Retinal pigment epithelial cell (primary cell): ENCODE measurements at regions not wholly inside any gene's neighbourhood (a gene's known extent, or its start where the extent isn't known, plus 50 kb on each side); places are given as distances from the start of the nearest gene placed in this dataset.

Experiments
- DNase-seq: peaks from one replicate; pipeline ENCODE4 v3.0.0-alpha.2; 2010; ENCODE audit warnings: low read depth
- H3K4me3 ChIP-seq: 2 replicates; pipeline ENCODE4 v1.5.1; 2011; ENCODE audit warnings: mild to moderate bottlenecking, low read length, control low read depth, moderate library complexity
- TF ChIP-seq, protein P1 (sequence below): conservative IDR thresholded peaks from 2 replicates; pipeline ENCODE4 v1.5.1; 2011; ENCODE audit warnings: low read depth, low read length, control low read depth, inconsistent platforms

DNA sequence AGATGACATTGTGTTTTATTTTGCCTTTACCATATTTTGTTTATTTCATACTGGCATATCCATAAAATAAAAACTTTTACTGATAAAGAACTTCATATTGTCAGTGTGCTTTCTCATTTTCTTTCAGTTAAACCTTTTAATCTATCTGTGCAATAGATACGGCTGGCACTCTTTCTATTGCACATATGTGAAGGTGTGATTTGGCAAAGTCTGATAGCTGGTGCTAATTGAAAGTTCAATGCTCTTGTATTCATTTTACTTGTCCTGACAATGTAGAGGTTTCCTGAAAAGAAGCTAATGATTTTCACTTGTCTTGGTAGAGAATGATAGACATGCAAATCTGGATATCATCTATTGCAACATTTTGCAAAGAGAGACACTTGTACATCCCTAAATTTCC lies 467.0 kb downstream of the NSUN3 start:
- no peak for DNase-seq
- TF ChIP-seq, protein P1, sequence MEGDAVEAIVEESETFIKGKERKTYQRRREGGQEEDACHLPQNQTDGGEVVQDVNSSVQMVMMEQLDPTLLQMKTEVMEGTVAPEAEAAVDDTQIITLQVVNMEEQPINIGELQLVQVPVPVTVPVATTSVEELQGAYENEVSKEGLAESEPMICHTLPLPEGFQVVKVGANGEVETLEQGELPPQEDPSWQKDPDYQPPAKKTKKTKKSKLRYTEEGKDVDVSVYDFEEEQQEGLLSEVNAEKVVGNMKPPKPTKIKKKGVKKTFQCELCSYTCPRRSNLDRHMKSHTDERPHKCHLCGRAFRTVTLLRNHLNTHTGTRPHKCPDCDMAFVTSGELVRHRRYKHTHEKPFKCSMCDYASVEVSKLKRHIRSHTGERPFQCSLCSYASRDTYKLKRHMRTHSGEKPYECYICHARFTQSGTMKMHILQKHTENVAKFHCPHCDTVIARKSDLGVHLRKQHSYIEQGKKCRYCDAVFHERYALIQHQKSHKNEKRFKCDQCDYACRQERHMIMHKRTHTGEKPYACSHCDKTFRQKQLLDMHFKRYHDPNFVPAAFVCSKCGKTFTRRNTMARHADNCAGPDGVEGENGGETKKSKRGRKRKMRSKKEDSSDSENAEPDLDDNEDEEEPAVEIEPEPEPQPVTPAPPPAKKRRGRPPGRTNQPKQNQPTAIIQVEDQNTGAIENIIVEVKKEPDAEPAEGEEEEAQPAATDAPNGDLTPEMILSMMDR = no peak
- H3K4me3 ChIP-seq = no peak overlapping the region

DNA sequence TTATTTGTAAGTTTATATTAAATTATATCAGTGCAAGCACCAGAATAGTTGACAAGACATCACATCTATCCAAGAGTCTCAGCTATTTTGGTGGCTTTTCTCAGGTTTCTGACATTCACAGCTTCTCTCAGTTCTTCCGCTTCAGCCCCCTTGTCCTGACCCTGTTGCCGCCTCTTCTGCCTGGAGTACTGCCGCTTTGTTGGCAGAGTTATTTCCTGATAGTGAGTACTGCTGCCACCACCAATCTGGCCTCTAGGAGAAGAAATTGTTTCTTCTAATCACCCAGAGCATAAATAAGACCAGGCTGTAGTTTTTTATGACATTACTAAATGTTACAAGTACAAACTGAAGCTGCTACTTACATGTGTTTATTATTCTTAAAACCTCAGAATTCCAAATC lies 470.1 kb downstream of the NSUN3 start:
- H3K4me3 ChIP-seq = no peak overlapping the region
- TF ChIP-seq, protein P1 = no peak
- DNase-seq = no peak

DNA sequence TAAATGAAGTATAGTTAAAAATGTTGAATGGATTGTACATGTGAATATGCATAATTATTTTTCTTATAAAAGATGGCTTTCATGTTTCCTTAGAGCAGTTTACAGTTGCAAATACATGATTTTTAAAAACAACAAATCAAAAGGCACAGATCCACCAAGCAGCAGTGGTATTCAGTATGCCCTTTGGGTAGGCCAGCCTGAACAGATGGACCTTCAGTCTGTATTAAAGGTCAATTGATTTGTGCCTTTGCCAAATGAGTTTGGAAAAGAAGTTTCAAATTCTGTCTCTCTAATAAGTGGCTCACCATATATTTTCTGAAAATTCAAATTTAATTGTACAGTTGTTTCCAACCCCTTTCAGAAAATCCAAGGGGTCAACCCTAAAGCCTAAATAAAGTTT lies 477.1 kb downstream of the NSUN3 start:
- TF ChIP-seq, protein P1 = no peak
- H3K4me3 ChIP-seq = no peak overlapping the region
- DNase-seq = no peak

DNA sequence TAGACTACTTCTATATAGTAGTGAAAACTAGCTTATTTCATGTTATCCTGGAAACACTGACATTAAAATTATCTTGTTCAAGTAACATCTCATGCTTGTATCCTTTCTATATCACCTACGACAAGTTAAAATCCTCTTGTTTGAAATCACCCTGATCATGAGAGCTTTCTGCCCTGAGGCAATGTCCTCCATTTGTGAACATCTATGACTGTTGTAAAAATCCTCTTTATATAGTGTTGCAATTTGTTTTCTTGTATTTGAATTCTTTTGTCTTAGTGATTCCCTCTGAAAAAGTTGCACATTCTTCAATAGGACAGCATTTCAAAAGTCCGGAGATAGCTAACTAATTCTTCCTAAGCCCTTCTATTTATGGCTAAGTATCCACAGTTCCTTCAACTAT lies 480.3 kb downstream of the NSUN3 start:
- TF ChIP-seq, protein P1 = no peak
- no peak for DNase-seq
- H3K4me3 ChIP-seq = no peak overlapping the region

DNA sequence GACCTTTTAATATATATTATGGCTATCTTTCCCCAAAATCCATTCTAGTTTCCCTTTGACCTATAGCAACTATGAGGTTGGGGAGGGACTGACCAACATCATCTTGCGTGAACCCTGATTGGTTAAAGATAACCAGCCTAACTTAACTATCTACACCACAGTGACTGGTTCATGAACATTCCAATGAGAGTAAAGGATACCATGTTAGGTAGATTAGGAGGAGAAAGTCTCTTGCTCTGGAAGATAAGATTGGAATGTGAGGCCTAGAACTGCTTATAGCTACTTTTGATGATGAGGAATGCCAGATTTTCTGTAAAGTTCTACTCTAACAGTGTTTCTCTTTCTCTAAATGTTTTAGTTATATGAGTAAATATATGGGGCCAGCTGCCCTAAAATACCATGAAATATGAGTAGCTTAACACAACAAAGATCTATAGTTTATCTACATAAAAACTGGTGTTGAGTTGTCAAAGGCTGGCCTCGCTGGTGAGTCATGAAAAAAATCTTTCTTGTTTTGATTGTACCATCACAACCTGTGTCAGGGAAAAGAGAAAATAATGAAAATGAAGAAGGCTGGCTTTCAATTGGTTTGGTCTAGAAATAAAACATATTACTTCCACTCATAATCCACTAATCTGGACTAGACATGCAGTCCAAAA lies 481.4 kb downstream of the NSUN3 start:
- TF ChIP-seq, protein P1 = no peak
- no peak overlapping the region for H3K4me3 ChIP-seq
- DNase-seq = no peak

DNA sequence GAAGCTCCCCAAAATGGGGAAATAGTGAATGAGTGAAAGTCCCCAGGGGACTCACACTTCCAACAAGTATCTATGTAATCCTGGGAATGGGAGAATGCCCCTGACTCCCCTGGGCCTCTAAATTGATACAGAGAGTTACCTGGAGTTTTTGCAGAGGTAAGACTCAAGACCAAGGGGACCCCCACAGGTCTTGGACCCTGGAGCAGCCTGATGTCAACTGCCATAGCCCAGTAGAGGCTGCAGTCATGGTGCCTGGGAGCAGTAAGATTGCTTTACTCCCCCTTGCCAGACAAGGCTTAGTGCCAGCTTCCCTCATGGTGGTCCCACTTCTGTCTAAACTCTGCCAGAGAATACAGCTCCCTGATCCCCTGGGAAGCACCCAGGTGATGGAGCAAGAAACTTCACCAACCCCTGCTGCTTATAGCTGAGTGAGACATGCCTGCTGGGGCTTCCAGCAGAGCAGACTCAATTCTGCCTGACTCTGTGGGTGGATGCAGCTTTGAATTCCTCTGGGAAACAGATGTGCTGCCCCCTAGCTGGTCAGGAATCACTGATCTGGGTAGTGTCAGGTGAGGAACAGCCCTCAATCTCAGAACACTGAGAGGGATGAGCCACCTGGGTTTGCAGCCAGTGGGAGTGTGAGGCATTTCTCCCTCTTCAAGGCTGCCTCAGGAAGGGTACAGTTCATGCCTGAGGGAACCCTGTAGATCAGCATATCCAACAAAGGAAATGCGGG lies 485.9 kb downstream of the NSUN3 start:
- H3K4me3 ChIP-seq = no peak overlapping the region
- TF ChIP-seq, protein P1 = no peak
- no peak for DNase-seq

DNA sequence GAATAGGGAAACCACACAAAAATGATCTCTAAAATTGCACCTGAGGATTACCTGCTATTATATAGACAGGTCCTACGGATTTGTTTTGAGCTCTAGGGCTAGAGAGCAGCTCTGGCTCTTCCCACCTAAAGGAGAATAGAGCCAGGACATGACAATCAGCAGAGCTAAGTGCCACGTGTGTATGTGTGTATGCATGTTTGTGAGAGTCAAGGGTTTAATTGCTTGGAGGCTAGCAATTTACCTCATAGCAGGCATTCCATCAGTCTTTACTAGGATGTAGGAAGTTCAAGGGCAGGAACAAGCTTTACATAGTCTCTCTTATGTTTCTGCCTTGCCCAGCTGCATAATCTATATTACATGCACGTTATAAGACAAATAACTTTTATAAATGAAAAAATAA lies 498.2 kb downstream of the NSUN3 start:
- no peak for DNase-seq
- no peak overlapping the region for H3K4me3 ChIP-seq
- TF ChIP-seq, protein P1 = no peak
